ENCODE measurements at regions not wholly inside any gene's neighbourhood (a gene's known extent, or its start where the extent isn't known, plus 50 kb on each side); places are given as distances from the start of the nearest gene placed in this dataset.

DNA sequence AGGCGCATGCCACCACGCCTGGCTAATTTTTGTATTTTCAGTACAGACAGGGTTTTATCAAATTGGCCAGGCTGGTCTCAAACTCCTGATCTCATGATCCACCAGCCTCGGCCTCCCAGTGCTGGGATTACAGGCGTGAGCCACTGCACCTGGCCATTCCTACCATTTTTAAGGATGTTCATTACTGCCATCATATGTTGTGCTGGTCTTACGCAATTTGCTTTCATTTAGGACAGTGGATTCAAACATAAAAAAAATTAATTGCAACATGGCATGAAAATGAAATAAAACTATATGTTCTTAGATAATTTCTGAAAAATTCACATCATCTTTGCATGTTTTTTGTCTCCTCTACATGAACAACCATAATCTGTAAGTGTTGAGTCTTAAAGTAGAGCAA is 527.7 kb downstream of the LTN1 start:
- DNase-seq (ENCODE audit: low spot score): no peak
- TF ChIP-seq, protein P1, sequence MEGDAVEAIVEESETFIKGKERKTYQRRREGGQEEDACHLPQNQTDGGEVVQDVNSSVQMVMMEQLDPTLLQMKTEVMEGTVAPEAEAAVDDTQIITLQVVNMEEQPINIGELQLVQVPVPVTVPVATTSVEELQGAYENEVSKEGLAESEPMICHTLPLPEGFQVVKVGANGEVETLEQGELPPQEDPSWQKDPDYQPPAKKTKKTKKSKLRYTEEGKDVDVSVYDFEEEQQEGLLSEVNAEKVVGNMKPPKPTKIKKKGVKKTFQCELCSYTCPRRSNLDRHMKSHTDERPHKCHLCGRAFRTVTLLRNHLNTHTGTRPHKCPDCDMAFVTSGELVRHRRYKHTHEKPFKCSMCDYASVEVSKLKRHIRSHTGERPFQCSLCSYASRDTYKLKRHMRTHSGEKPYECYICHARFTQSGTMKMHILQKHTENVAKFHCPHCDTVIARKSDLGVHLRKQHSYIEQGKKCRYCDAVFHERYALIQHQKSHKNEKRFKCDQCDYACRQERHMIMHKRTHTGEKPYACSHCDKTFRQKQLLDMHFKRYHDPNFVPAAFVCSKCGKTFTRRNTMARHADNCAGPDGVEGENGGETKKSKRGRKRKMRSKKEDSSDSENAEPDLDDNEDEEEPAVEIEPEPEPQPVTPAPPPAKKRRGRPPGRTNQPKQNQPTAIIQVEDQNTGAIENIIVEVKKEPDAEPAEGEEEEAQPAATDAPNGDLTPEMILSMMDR (IDR thresholded peaks at IDR 0.05; ENCODE audit: borderline replicate concordance, control extremely low read depth, extremely low read depth, insufficient read depth, missing control alignments): no peak
- in situ Hi-C loops (cut with MboI; ENCODE audit: low sequenced_read_pairs, unreplicated experiment): no loop called here

DNA sequence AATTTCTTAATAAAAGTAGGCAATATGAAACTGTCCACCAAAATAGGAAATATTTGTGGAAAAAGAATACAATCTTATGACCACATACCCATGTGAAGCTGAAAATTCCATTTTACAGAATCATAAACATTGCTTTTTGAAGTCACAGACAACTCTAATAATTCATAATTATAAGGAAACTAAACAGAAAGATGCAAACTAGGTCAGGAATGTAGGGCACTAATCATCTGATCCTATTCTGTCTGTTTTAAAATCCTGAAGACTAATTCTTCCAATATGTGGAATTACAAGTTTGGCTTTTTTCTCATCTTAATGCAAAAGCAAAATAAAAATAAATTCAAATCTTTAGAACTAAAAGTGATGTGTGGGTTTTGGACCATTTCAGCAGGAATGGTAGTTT is 528.6 kb downstream of the LTN1 start:
- in situ Hi-C loops (cut with MboI; ENCODE audit: low sequenced_read_pairs, unreplicated experiment): no loop called here
- TF ChIP-seq, protein P1 (IDR thresholded peaks at IDR 0.05; ENCODE audit: borderline replicate concordance, control extremely low read depth, extremely low read depth, insufficient read depth, missing control alignments): no peak
- DNase-seq (ENCODE audit: low spot score): no peak

DNA sequence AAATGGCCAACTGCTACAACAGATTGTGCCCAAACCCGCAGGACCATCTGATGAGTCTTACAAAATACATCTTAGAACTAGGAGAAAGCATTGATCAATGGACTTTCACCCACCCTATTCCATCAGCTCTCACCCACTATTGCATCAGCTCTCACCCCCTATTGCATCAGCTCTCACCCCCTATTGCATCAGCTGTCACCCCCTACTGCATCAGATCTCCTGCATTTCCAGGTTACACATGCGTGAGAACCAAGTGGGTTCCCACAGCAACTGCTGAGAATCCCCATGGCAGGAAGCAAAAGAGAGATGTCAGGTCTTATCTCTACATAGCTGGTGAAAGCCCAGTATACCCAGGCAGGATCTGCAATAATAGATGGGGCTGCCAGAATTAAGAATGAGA is 533.5 kb downstream of the LTN1 start:
- in situ Hi-C loops (cut with MboI; ENCODE audit: low sequenced_read_pairs, unreplicated experiment): no loop called here
- DNase-seq (ENCODE audit: low spot score): no peak
- TF ChIP-seq, protein P1 (IDR thresholded peaks at IDR 0.05; ENCODE audit: borderline replicate concordance, control extremely low read depth, extremely low read depth, insufficient read depth, missing control alignments): no peak

DNA sequence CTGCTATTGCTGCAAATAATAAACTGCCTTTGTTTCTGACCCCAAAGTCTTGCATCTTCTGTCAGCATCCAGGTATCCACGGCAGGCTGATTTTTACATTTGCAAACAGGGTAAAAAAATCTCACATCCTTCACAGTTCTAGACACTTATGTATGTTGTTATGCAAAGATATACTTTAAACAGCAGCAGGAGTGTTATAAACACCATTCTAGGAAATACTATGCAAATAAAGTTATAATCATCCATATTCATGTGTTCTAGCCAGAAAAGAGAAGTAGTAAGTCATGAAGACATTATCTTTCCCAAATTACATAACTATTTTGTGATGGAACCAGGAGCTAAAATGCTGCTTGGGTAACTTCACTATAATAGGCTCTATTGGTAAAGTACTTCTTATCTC is 534.2 kb downstream of the LTN1 start:
- in situ Hi-C loops (cut with MboI; ENCODE audit: low sequenced_read_pairs, unreplicated experiment): no loop called here
- no peak for DNase-seq (ENCODE audit: low spot score)
- TF ChIP-seq, protein P1 (IDR thresholded peaks at IDR 0.05; ENCODE audit: borderline replicate concordance, control extremely low read depth, extremely low read depth, insufficient read depth, missing control alignments): no peak

DNA sequence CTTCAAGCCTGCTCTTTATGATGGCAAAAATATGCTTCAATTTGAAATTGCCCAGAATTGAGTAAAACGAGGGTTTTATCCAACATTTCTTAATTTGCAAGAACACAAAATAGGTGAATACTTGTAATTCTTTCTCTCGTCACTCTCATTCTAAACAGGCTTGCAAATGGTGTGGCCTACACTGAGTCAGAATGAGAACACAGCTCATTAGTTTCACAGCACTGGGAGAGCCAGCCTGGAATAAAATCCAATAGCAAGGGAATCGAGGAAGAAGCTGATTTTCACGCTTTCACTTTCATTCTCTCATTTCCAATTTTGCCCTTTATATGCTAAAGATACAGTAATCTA is 537.5 kb downstream of the LTN1 start:
- in situ Hi-C loops (cut with MboI; ENCODE audit: low sequenced_read_pairs, unreplicated experiment): no loop called here
- no peak for DNase-seq (ENCODE audit: low spot score)
- TF ChIP-seq, protein P1 (IDR thresholded peaks at IDR 0.05; ENCODE audit: borderline replicate concordance, control extremely low read depth, extremely low read depth, insufficient read depth, missing control alignments): no peak

DNA sequence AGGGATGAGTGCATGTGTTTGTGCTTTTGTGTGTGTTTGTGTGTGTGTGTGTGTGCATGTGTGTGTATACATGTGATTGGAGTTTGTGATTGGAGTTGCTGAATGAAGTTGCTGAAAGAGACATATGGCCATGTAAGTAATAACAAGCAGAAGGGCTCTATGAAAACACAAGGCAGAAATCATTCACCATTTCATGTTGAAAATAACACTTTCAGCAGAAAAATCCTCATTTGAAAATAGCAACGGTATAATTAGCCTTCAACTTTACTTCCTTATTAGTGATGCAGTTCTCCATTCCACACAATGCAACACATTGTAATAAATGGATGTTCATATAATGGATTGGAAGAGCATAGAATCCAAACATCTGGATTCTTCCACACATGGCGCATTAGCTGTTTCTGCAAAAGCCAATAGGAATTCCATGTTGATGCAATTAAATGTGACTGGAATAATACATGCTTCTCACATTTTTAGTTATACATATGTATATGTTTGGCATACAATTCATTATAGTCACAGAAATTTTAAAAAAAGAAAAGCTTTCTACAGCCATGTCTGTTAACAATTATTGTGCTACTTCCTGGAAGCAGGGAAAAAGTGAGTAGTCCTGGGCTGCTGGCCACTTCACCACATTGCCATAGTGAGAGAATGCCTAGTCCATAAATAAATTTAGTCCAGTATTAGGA is 538.0 kb downstream of the LTN1 start:
- in situ Hi-C loops (cut with MboI; ENCODE audit: low sequenced_read_pairs, unreplicated experiment): no loop called here
- TF ChIP-seq, protein P1 (IDR thresholded peaks at IDR 0.05; ENCODE audit: borderline replicate concordance, control extremely low read depth, extremely low read depth, insufficient read depth, missing control alignments): no peak
- no peak for DNase-seq (ENCODE audit: low spot score)
